ENCODE measurements at regions not wholly inside any gene's neighbourhood (a gene's known extent, or its start where the extent isn't known, plus 50 kb on each side); places are given as distances from the start of the nearest gene placed in this dataset.

DNA sequence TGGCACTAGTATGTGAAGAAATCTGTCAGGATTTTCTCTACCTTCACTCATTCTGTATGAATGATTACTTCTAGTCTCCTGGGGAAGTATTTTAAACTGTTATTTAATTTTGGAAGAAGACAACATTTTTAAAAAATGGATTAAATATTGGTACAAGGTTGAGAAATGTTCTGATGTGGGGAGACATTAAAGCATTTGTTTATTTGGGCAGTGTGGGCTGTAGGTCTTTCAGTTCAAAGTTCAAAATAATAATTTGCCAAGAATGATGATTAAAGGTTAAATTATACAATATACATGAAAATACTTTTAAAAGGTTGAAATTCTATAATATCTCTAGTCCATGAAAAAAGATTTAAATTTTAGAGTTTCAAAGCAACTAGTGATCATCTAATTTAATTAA lies 194.7 kb downstream of the NHLRC3 start:
- no peaks in the 10 kb centered on the region for H3K4me1 ChIP-seq (ENCODE audit: insufficient read depth, insufficient read length)
- no peaks in the 10 kb centered on the region for H3K36me3 ChIP-seq (ENCODE audit: insufficient read depth, insufficient read length, low read length)
- H3K4me3 ChIP-seq (ENCODE audit: insufficient read length, low read depth) = no peak overlapping the region
- H3K9me3 ChIP-seq (ENCODE audit: insufficient read depth, low read length) = no peaks in the 10 kb centered on the region
- no peak overlapping the region for H3K9ac ChIP-seq (ENCODE audit: insufficient read length, low read depth)
- no peak for DNase-seq (ENCODE audit: low read depth, low spot score)
- TF ChIP-seq YY1 (IDR thresholded peaks at IDR 0.05; ENCODE audit: insufficient read depth, insufficient read length) (no peak), SUZ12 (IDR thresholded peaks at IDR 0.05; ENCODE audit: extremely low read depth, insufficient read depth, insufficient read length) (no peak), ZNF274 (IDR thresholded peaks at IDR 0.05; ENCODE audit: low read depth, low read length) (no peak)
- H3K27me3 ChIP-seq (ENCODE audit: insufficient read depth, insufficient read length) = no peaks in the 10 kb centered on the region

DNA sequence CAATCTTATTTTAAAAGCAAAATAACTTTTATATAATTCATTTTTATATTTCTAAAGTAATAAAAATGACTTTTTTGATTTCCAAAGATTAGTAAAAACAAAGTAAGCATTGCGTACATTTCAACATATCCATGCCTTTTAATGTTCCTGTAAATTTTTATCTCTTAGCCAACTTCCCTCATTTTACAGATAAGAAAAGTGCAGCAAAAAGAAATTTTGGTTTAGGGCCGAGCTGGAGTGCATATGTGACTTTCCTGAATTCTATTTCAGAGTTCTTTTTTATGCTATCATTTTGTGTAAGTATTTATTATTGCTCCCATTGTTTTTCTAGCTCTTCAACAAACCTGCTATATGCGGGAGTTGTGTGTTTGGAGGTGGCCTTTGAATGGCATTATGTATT lies 195.3 kb downstream of the NHLRC3 start:
- H3K27me3 ChIP-seq (ENCODE audit: insufficient read depth, insufficient read length) = no peaks in the 10 kb centered on the region
- H3K4me1 ChIP-seq (ENCODE audit: insufficient read depth, insufficient read length) = no peaks in the 10 kb centered on the region
- DNase-seq (ENCODE audit: low read depth, low spot score) = no peak
- no peak overlapping the region for H3K9ac ChIP-seq (ENCODE audit: insufficient read length, low read depth)
- no peaks in the 10 kb centered on the region for H3K36me3 ChIP-seq (ENCODE audit: insufficient read depth, insufficient read length, low read length)
- no peaks in the 10 kb centered on the region for H3K9me3 ChIP-seq (ENCODE audit: insufficient read depth, low read length)
- TF ChIP-seq YY1 (IDR thresholded peaks at IDR 0.05; ENCODE audit: insufficient read depth, insufficient read length) = no peak
- TF ChIP-seq ZNF274 (IDR thresholded peaks at IDR 0.05; ENCODE audit: low read depth, low read length) = no peak
- no peak for TF ChIP-seq SUZ12 (IDR thresholded peaks at IDR 0.05; ENCODE audit: extremely low read depth, insufficient read depth, insufficient read length)
- H3K4me3 ChIP-seq (ENCODE audit: insufficient read length, low read depth) = no peak overlapping the region

- Histone ChIP-seq H3K36me3 (ENCODE audit: insufficient read depth, insufficient read length, low read length) (no peaks in the 10 kb centered on the region), H3K9me3 (ENCODE audit: insufficient read depth, low read length) (no peaks in the 10 kb centered on the region), H3K27me3 (ENCODE audit: insufficient read depth, insufficient read length) (no peaks in the 10 kb centered on the region), H3K9ac (ENCODE audit: insufficient read length, low read depth) (no peak overlapping the region), H3K4me3 (ENCODE audit: insufficient read length, low read depth) (no peak overlapping the region), H3K4me1 (ENCODE audit: insufficient read depth, insufficient read length) (no peaks in the 10 kb centered on the region)
- no peak for DNase-seq (ENCODE audit: low read depth, low spot score)
- TF ChIP-seq YY1 (IDR thresholded peaks at IDR 0.05; ENCODE audit: insufficient read depth, insufficient read length) (no peak), SUZ12 (IDR thresholded peaks at IDR 0.05; ENCODE audit: extremely low read depth, insufficient read depth, insufficient read length) (no peak), ZNF274 (IDR thresholded peaks at IDR 0.05; ENCODE audit: low read depth, low read length) (no peak)
Measured at GRCh38 chr13:39244561-39245230, 206.4 kb downstream of the NHLRC3 start.

DNA sequence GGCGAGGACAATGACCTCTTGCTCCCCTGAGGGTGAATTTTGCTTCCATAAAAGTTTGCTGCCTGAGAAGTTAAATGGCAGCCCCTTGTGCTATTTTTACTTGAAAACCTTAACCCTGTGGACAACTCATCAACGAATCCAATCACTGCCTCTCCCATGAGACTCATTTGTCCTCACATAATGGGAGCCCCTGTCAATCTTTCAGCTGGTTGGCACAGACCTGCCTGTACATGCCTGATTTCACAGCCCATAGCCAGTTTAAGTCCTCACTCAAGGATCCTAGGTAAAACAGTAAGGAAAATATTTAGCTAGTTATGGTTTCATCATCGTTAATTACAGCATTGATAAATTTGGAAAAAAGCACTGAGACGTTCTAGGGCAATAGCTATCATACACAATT lies 207.4 kb downstream of the NHLRC3 start:
- H3K27me3 ChIP-seq (ENCODE audit: insufficient read depth, insufficient read length) = no peaks in the 10 kb centered on the region
- no peaks in the 10 kb centered on the region for H3K9me3 ChIP-seq (ENCODE audit: insufficient read depth, low read length)
- no peak for DNase-seq (ENCODE audit: low read depth, low spot score)
- no peak overlapping the region for H3K4me3 ChIP-seq (ENCODE audit: insufficient read length, low read depth)
- no peaks in the 10 kb centered on the region for H3K36me3 ChIP-seq (ENCODE audit: insufficient read depth, insufficient read length, low read length)
- H3K4me1 ChIP-seq (ENCODE audit: insufficient read depth, insufficient read length) = no peaks in the 10 kb centered on the region
- no peak overlapping the region for H3K9ac ChIP-seq (ENCODE audit: insufficient read length, low read depth)
- TF ChIP-seq YY1 (IDR thresholded peaks at IDR 0.05; ENCODE audit: insufficient read depth, insufficient read length) = no peak
- TF ChIP-seq ZNF274 (IDR thresholded peaks at IDR 0.05; ENCODE audit: low read depth, low read length) = no peak
- no peak for TF ChIP-seq SUZ12 (IDR thresholded peaks at IDR 0.05; ENCODE audit: extremely low read depth, insufficient read depth, insufficient read length)

- H3K9me3 ChIP-seq (ENCODE audit: insufficient read depth, low read length) = no peaks in the 10 kb centered on the region
- TF ChIP-seq SUZ12 (IDR thresholded peaks at IDR 0.05; ENCODE audit: extremely low read depth, insufficient read depth, insufficient read length) (no peak), ZNF274 (IDR thresholded peaks at IDR 0.05; ENCODE audit: low read depth, low read length) (no peak), YY1 (IDR thresholded peaks at IDR 0.05; ENCODE audit: insufficient read depth, insufficient read length) (no peak)
- H3K36me3 ChIP-seq (ENCODE audit: insufficient read depth, insufficient read length, low read length) = no peaks in the 10 kb centered on the region
- no peak overlapping the region for H3K9ac ChIP-seq (ENCODE audit: insufficient read length, low read depth)
- H3K27me3 ChIP-seq (ENCODE audit: insufficient read depth, insufficient read length) = no peaks in the 10 kb centered on the region
- H3K4me3 ChIP-seq (ENCODE audit: insufficient read length, low read depth) = no peak overlapping the region
- DNase-seq (ENCODE audit: low read depth, low spot score) = no peak
- H3K4me1 ChIP-seq (ENCODE audit: insufficient read depth, insufficient read length) = no peaks in the 10 kb centered on the region
Measured at GRCh38 chr13:39249982-39250381, 211.7 kb downstream of the NHLRC3 start.

- no peak for DNase-seq (ENCODE audit: low read depth, low spot score)
- no peaks in the 10 kb centered on the region for H3K36me3 ChIP-seq (ENCODE audit: insufficient read depth, insufficient read length, low read length)
- H3K9me3 ChIP-seq (ENCODE audit: insufficient read depth, low read length) = no peaks in the 10 kb centered on the region
- no peaks in the 10 kb centered on the region for H3K27me3 ChIP-seq (ENCODE audit: insufficient read depth, insufficient read length)
- H3K4me1 ChIP-seq (ENCODE audit: insufficient read depth, insufficient read length) = no peaks in the 10 kb centered on the region
- H3K4me3 ChIP-seq (ENCODE audit: insufficient read length, low read depth) = no peak overlapping the region
- H3K9ac ChIP-seq (ENCODE audit: insufficient read length, low read depth) = no peak overlapping the region
- no peak for TF ChIP-seq ZNF274 (IDR thresholded peaks at IDR 0.05; ENCODE audit: low read depth, low read length)
- no peak for TF ChIP-seq SUZ12 (IDR thresholded peaks at IDR 0.05; ENCODE audit: extremely low read depth, insufficient read depth, insufficient read length)
- TF ChIP-seq YY1 (IDR thresholded peaks at IDR 0.05; ENCODE audit: insufficient read depth, insufficient read length) = no peak
Measured at GRCh38 chr13:39250440-39250839, 212.2 kb downstream of the NHLRC3 start.

GRCh38 chr13:39251340-39251739 lies 213.1 kb downstream of the NHLRC3 start:
- Histone ChIP-seq H3K4me3 (ENCODE audit: insufficient read length, low read depth) (no peak overlapping the region), H3K4me1 (ENCODE audit: insufficient read depth, insufficient read length) (no peaks in the 10 kb centered on the region), H3K9ac (ENCODE audit: insufficient read length, low read depth) (no peak overlapping the region), H3K27me3 (ENCODE audit: insufficient read depth, insufficient read length) (no peaks in the 10 kb centered on the region), H3K9me3 (ENCODE audit: insufficient read depth, low read length) (no peaks in the 10 kb centered on the region), H3K36me3 (ENCODE audit: insufficient read depth, insufficient read length, low read length) (no peaks in the 10 kb centered on the region)
- DNase-seq (ENCODE audit: low read depth, low spot score) = no peak
- TF ChIP-seq SUZ12 (IDR thresholded peaks at IDR 0.05; ENCODE audit: extremely low read depth, insufficient read depth, insufficient read length) = no peak
- TF ChIP-seq ZNF274 (IDR thresholded peaks at IDR 0.05; ENCODE audit: low read depth, low read length) = no peak
- no peak for TF ChIP-seq YY1 (IDR thresholded peaks at IDR 0.05; ENCODE audit: insufficient read depth, insufficient read length)
